ENCODE measurements at regions not wholly inside any gene's neighbourhood (a gene's known extent, or its start where the extent isn't known, plus 50 kb on each side); places are given as distances from the start of the nearest gene placed in this dataset.
A peak's percentile ranks its signal among the peaks of the same experiment; 100 is the strongest.

- intact Hi-C loops (cut with DNase I): no loop called here
- DNase-seq (no peak), ATAC-seq (ENCODE audit: poor library complexity) (peak; percentile 78)
Observed at GRCh38 chr3:99472385-99472784, 166.0 kb upstream of the COL8A1 start.

- intact Hi-C loops (cut with DNase I): no loop called here
- DNase-seq: peak; percentile 74
- ATAC-seq (ENCODE audit: poor library complexity): peak; percentile 89
Observed at GRCh38 chr3:99471353-99472323, 166.8 kb upstream of the COL8A1 start.

GRCh38 chr3:99470841-99471240 lies 167.6 kb upstream of the COL8A1 start:
- ATAC-seq (ENCODE audit: poor library complexity): no peak
- intact Hi-C loops (cut with DNase I): no loop called here
- no peak for DNase-seq

GRCh38 chr3:99468918-99469317 lies 169.5 kb upstream of the COL8A1 start:
- no peak for ATAC-seq (ENCODE audit: poor library complexity)
- DNase-seq: no peak
- intact Hi-C loops (cut with DNase I): no loop called here

- no peak for DNase-seq
- intact Hi-C loops (cut with DNase I): no loop called here
- no peak for ATAC-seq (ENCODE audit: poor library complexity)
Observed at GRCh38 chr3:99467420-99467819, 171.0 kb upstream of the COL8A1 start.

GRCh38 chr3:99466331-99466730 lies 172.1 kb upstream of the COL8A1 start:
- intact Hi-C loops (cut with DNase I): no loop called here
- no peak for ATAC-seq (ENCODE audit: poor library complexity)

GRCh38 chr3:99458013-99458412 lies 180.4 kb upstream of the COL8A1 start:
- intact Hi-C loops (cut with DNase I): no loop called here
- no peak for DNase-seq

More at GRCh38 chr3:99466331-99466730, 172.1 kb upstream of the COL8A1 start:
- no peak for DNase-seq

GRCh38 chr3:99442599-99442998 lies 195.8 kb upstream of the COL8A1 start:
- DNase-seq (no peak), ATAC-seq (ENCODE audit: poor library complexity) (no peak)
- intact Hi-C loops (cut with DNase I): no loop called here

More at GRCh38 chr3:99458013-99458412, 180.4 kb upstream of the COL8A1 start:
- ATAC-seq (ENCODE audit: poor library complexity): no peak

- intact Hi-C loops (cut with DNase I): no loop called here
- DNase-seq (no peak), ATAC-seq (ENCODE audit: poor library complexity) (peak; percentile 61)
Observed at GRCh38 chr3:99439892-99440291, 198.5 kb upstream of the COL8A1 start.

GRCh38 chr3:99434190-99434589 lies 204.2 kb upstream of the COL8A1 start:
- DNase-seq (no peak), ATAC-seq (ENCODE audit: poor library complexity) (no peak)
- intact Hi-C loops (cut with DNase I): no loop called here

- DNase-seq (no peak), ATAC-seq (ENCODE audit: poor library complexity) (no peak)
- intact Hi-C loops (cut with DNase I): no loop called here
Observed at GRCh38 chr3:99430348-99431134, 207.9 kb upstream of the COL8A1 start.

- intact Hi-C loops (cut with DNase I): no loop called here
- ATAC-seq (ENCODE audit: poor library complexity) (no peak), DNase-seq (no peak)
Observed at GRCh38 chr3:99429502-99429901, 208.9 kb upstream of the COL8A1 start.

GRCh38 chr3:99425930-99426329 lies 212.5 kb upstream of the COL8A1 start:
- DNase-seq (no peak), ATAC-seq (ENCODE audit: poor library complexity) (no peak)
- intact Hi-C loops (cut with DNase I): no loop called here

GRCh38 chr3:99419116-99419515 lies 219.3 kb upstream of the COL8A1 start:
- DNase-seq (no peak), ATAC-seq (ENCODE audit: poor library complexity) (no peak)
- intact Hi-C loops (cut with DNase I): no loop called here

- ATAC-seq (ENCODE audit: poor library complexity): no peak
Observed at GRCh38 chr3:99418709-99419108, 219.7 kb upstream of the COL8A1 start.

GRCh38 chr3:99418209-99418635 lies 220.2 kb upstream of the COL8A1 start:
- intact Hi-C loops (cut with DNase I): no loop called here
- no peak for ATAC-seq (ENCODE audit: poor library complexity)
- no peak for DNase-seq

More at GRCh38 chr3:99418709-99419108, 219.7 kb upstream of the COL8A1 start:
- no peak for DNase-seq
- intact Hi-C loops (cut with DNase I): no loop called here

- DNase-seq (no peak), ATAC-seq (ENCODE audit: poor library complexity) (no peak)
- intact Hi-C loops (cut with DNase I): no loop called here
Observed at GRCh38 chr3:99413504-99413903, 224.9 kb upstream of the COL8A1 start.

- DNase-seq (no peak), ATAC-seq (ENCODE audit: poor library complexity) (no peak)
- intact Hi-C loops (cut with DNase I): no loop called here
Observed at GRCh38 chr3:99410789-99411311, 227.5 kb upstream of the COL8A1 start.

GRCh38 chr3:99409961-99410360 lies 228.4 kb upstream of the COL8A1 start:
- intact Hi-C loops (cut with DNase I): no loop called here
- no peak for DNase-seq
- ATAC-seq (ENCODE audit: poor library complexity): no peak
